ENCODE measurements at regions not wholly inside any gene's neighbourhood (a gene's known extent, or its start where the extent isn't known, plus 50 kb on each side); places are given as distances from the start of the nearest gene placed in this dataset.

DNA sequence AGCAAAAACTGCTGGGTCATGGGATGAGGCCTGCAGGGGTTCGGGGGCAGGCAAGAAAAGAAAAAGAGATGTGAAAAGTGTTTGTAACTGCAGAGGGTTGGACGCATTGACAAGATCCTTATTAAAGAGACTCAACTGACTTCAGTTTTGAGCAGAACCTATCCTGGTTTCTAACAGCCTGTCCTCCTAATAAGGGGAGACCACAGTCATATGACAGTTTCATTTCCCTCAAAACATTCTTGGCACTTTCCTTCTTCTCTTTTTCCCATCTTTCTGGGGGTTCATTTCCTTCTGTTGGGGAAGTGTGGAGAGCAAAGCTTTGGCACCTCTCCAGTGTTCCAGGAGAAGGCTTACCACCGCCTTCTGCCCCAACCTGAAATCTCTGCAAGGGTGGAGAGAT lies 118.5 kb downstream of the MAF start:
- no peaks in the 10 kb centered on the region for H3K27me3 ChIP-seq (ENCODE audit: insufficient read depth, low read length, poor library complexity)
- DNase-seq (no peak), ATAC-seq (ENCODE audit: insufficient read depth, low read depth) (no peak)
- H3K4me2 ChIP-seq (ENCODE audit: insufficient read depth, low read length) = no peak overlapping the region
- no peak overlapping the region for H3K27ac ChIP-seq (ENCODE audit: low read length)
- no peaks in the 10 kb centered on the region for H3K9me3 ChIP-seq (ENCODE audit: insufficient read depth, low read length, severe bottlenecking)
- H3K9ac ChIP-seq (ENCODE audit: low read depth, low read length) = no peak overlapping the region
- H4K20me1 ChIP-seq (ENCODE audit: insufficient read depth, low read length) = no peaks in the 10 kb centered on the region
- H3K4me1 ChIP-seq (ENCODE audit: insufficient read depth, low read length) = no peaks in the 10 kb centered on the region
- H3K79me2 ChIP-seq (ENCODE audit: insufficient read depth, low read length) = no peaks in the 10 kb centered on the region
- TF ChIP-seq, protein P1, sequence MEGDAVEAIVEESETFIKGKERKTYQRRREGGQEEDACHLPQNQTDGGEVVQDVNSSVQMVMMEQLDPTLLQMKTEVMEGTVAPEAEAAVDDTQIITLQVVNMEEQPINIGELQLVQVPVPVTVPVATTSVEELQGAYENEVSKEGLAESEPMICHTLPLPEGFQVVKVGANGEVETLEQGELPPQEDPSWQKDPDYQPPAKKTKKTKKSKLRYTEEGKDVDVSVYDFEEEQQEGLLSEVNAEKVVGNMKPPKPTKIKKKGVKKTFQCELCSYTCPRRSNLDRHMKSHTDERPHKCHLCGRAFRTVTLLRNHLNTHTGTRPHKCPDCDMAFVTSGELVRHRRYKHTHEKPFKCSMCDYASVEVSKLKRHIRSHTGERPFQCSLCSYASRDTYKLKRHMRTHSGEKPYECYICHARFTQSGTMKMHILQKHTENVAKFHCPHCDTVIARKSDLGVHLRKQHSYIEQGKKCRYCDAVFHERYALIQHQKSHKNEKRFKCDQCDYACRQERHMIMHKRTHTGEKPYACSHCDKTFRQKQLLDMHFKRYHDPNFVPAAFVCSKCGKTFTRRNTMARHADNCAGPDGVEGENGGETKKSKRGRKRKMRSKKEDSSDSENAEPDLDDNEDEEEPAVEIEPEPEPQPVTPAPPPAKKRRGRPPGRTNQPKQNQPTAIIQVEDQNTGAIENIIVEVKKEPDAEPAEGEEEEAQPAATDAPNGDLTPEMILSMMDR (IDR thresholded peaks at IDR 0.05; ENCODE audit: borderline replicate concordance, extremely low read depth, low read length, poor library complexity, severe bottlenecking) = no peak
- no peak for TF ChIP-seq EZH2 (IDR thresholded peaks at IDR 0.05; ENCODE audit: borderline replicate concordance, low read depth, low read length, severe bottlenecking)
- H2AFZ ChIP-seq (ENCODE audit: low read depth, low read length) = no peak overlapping the region
- H3K36me3 ChIP-seq (ENCODE audit: insufficient read depth, low read length) = no peaks in the 10 kb centered on the region
- H3K4me3 ChIP-seq (ENCODE audit: low read depth in 1 of 2, low read length in 2 of 2) = no peak overlapping the region

DNA sequence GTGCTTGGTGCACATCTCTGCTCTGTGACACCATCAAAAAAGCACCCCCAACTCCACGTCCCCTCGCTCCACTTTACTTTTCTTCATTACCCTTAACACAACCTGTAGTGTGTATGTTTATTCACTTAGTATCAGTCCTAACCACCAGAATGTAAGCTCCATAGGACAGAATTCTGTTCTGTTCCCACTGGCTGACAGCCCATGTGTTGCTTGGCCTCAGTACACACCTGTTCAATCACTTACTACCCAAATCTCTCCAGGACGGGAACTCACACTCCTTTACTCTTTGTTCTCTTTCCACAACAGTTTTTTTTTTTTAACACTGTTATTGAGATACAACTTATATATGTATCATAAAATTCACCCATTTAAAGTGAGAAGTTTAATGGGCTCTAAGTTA lies 119.6 kb downstream of the MAF start:
- H3K9me3 ChIP-seq (ENCODE audit: insufficient read depth, low read length, severe bottlenecking) = no peaks in the 10 kb centered on the region
- no peaks in the 10 kb centered on the region for H3K36me3 ChIP-seq (ENCODE audit: insufficient read depth, low read length)
- no peak for ATAC-seq (ENCODE audit: insufficient read depth, low read depth)
- H3K27me3 ChIP-seq (ENCODE audit: insufficient read depth, low read length, poor library complexity) = no peaks in the 10 kb centered on the region
- H3K4me1 ChIP-seq (ENCODE audit: insufficient read depth, low read length) = no peaks in the 10 kb centered on the region
- H3K4me3 ChIP-seq (ENCODE audit: low read depth in 1 of 2, low read length in 2 of 2) = no peak overlapping the region
- no peak overlapping the region for H2AFZ ChIP-seq (ENCODE audit: low read depth, low read length)
- H3K9ac ChIP-seq (ENCODE audit: low read depth, low read length) = no peak overlapping the region
- no peak overlapping the region for H3K27ac ChIP-seq (ENCODE audit: low read length)
- TF ChIP-seq, protein P1 (IDR thresholded peaks at IDR 0.05; ENCODE audit: borderline replicate concordance, extremely low read depth, low read length, poor library complexity, severe bottlenecking) = no peak
- no peak for TF ChIP-seq EZH2 (IDR thresholded peaks at IDR 0.05; ENCODE audit: borderline replicate concordance, low read depth, low read length, severe bottlenecking)
- no peak for DNase-seq
- H3K4me2 ChIP-seq (ENCODE audit: insufficient read depth, low read length) = no peak overlapping the region
- no peaks in the 10 kb centered on the region for H3K79me2 ChIP-seq (ENCODE audit: insufficient read depth, low read length)
- H4K20me1 ChIP-seq (ENCODE audit: insufficient read depth, low read length) = no peaks in the 10 kb centered on the region

DNA sequence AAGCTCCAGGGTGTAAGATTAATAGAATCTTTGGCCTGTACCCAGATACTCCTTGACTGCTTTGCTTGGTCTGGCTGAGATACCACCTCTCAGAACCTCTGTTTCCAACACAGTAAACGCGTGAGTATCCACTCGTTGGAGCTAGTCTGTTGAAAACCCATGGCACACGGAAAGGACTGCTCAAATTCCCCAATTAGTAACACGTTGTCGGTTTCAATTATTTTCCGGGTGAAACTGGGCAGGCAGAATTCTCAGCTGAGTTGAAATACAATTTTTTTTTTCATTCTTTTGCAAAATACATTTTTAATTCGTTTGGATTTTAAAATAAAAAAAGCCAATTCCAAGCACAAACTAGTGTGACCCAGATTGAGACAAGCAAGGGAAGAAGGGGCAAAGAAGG lies 120.5 kb downstream of the MAF start:
- Histone ChIP-seq H3K4me1 (ENCODE audit: insufficient read depth, low read length) (no peaks in the 10 kb centered on the region), H3K36me3 (ENCODE audit: insufficient read depth, low read length) (no peaks in the 10 kb centered on the region), H3K4me3 (ENCODE audit: low read depth in 1 of 2, low read length in 2 of 2) (no peak overlapping the region), H3K4me2 (ENCODE audit: insufficient read depth, low read length) (no peak overlapping the region), H3K9me3 (ENCODE audit: insufficient read depth, low read length, severe bottlenecking) (no peaks in the 10 kb centered on the region), H4K20me1 (ENCODE audit: insufficient read depth, low read length) (no peaks in the 10 kb centered on the region), H2AFZ (ENCODE audit: low read depth, low read length) (no peak overlapping the region), H3K27ac (ENCODE audit: low read length) (no peak overlapping the region), H3K9ac (ENCODE audit: low read depth, low read length) (no peak overlapping the region), H3K79me2 (ENCODE audit: insufficient read depth, low read length) (no peaks in the 10 kb centered on the region), H3K27me3 (ENCODE audit: insufficient read depth, low read length, poor library complexity) (no peaks in the 10 kb centered on the region)
- no peak for TF ChIP-seq EZH2 (IDR thresholded peaks at IDR 0.05; ENCODE audit: borderline replicate concordance, low read depth, low read length, severe bottlenecking)
- TF ChIP-seq, protein P1 (IDR thresholded peaks at IDR 0.05; ENCODE audit: borderline replicate concordance, extremely low read depth, low read length, poor library complexity, severe bottlenecking) = no peak
- DNase-seq (no peak), ATAC-seq (ENCODE audit: insufficient read depth, low read depth) (no peak)

DNA sequence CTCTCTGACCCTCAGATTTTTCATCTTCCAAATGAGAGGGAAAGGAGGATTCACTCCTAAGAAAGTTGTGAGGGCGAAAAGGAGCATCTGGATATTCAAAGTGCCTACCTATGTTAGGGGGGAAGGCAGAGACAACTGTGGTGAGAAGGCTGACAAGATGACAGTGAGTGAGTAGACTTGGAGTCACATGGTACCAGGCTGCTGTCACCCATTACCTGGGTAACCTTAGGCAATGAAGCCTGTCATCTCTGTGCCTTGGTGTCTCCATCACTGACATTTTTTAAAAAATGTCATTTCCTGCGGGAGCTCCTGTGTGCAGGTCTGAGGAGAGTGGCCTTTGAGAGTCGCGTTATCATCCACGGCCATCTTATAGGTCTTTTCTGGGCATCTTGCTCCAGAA lies 124.0 kb downstream of the MAF start:
- DNase-seq = no peak
- no peaks in the 10 kb centered on the region for H3K27me3 ChIP-seq (ENCODE audit: insufficient read depth, low read length, poor library complexity)
- H3K4me1 ChIP-seq (ENCODE audit: insufficient read depth, low read length) = no peaks in the 10 kb centered on the region
- no peaks in the 10 kb centered on the region for H3K36me3 ChIP-seq (ENCODE audit: insufficient read depth, low read length)
- H3K79me2 ChIP-seq (ENCODE audit: insufficient read depth, low read length) = no peaks in the 10 kb centered on the region
- H2AFZ ChIP-seq (ENCODE audit: low read depth, low read length) = no peak overlapping the region
- H3K4me2 ChIP-seq (ENCODE audit: insufficient read depth, low read length) = no peak overlapping the region
- H4K20me1 ChIP-seq (ENCODE audit: insufficient read depth, low read length) = no peaks in the 10 kb centered on the region
- H3K27ac ChIP-seq (ENCODE audit: low read length) = no peak overlapping the region
- H3K9ac ChIP-seq (ENCODE audit: low read depth, low read length) = no peak overlapping the region
- no peak for ATAC-seq (ENCODE audit: insufficient read depth, low read depth)
- H3K9me3 ChIP-seq (ENCODE audit: insufficient read depth, low read length, severe bottlenecking) = no peaks in the 10 kb centered on the region
- H3K4me3 ChIP-seq (ENCODE audit: low read depth in 1 of 2, low read length in 2 of 2) = no peak overlapping the region
- TF ChIP-seq, protein P1 (IDR thresholded peaks at IDR 0.05; ENCODE audit: borderline replicate concordance, extremely low read depth, low read length, poor library complexity, severe bottlenecking) = no peak
- no peak for TF ChIP-seq EZH2 (IDR thresholded peaks at IDR 0.05; ENCODE audit: borderline replicate concordance, low read depth, low read length, severe bottlenecking)

Measured in DND-41 (cell line).